ENCODE measurements at regions not wholly inside any gene's neighbourhood (a gene's known extent, or its start where the extent isn't known, plus 50 kb on each side); places are given as distances from the start of the nearest gene placed in this dataset.

GRCh38 chr19:34109596-34109995 is 62.7 kb upstream of the LSM14A start:
- TF ChIP-seq POLR2A (IDR thresholded peaks at IDR 0.05) (no peak), EP300 (IDR thresholded peaks at IDR 0.05) (no peak), POLR2AphosphoS5 (IDR thresholded peaks at IDR 0.05) (no peak)
- TF ChIP-seq, protein P1, sequence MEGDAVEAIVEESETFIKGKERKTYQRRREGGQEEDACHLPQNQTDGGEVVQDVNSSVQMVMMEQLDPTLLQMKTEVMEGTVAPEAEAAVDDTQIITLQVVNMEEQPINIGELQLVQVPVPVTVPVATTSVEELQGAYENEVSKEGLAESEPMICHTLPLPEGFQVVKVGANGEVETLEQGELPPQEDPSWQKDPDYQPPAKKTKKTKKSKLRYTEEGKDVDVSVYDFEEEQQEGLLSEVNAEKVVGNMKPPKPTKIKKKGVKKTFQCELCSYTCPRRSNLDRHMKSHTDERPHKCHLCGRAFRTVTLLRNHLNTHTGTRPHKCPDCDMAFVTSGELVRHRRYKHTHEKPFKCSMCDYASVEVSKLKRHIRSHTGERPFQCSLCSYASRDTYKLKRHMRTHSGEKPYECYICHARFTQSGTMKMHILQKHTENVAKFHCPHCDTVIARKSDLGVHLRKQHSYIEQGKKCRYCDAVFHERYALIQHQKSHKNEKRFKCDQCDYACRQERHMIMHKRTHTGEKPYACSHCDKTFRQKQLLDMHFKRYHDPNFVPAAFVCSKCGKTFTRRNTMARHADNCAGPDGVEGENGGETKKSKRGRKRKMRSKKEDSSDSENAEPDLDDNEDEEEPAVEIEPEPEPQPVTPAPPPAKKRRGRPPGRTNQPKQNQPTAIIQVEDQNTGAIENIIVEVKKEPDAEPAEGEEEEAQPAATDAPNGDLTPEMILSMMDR (IDR thresholded peaks at IDR 0.05): no peak

Measured in gastroesophageal sphincter (tissue), 3 donors.